HG03095 (cell line): ENCODE measurements at regions not wholly inside any gene's neighbourhood (a gene's known extent, or its start where the extent isn't known, plus 50 kb on each side); places are given as distances from the start of the nearest gene placed in this dataset.

ENCODE experiments used
- ATAC-seq: cut with Tn5 transposase; IDR thresholded peaks from one replicate; pipeline ENCODE4 v1.9.1; 2021; ENCODE audit warnings: moderate library complexity; ENCODE audit not compliant: unreplicated experiment

- no peak for ATAC-seq
Observed at GRCh38 chr7:3230908-3231307, 70.1 kb upstream of the SDK1 start.

GRCh38 chr7:3232228-3232627 is 68.8 kb upstream of the SDK1 start:
- ATAC-seq: no peak

GRCh38 chr7:3233301-3233700 is 67.8 kb upstream of the SDK1 start:
- no peak for ATAC-seq

GRCh38 chr7:3234051-3234450 is 67.0 kb upstream of the SDK1 start:
- no peak for ATAC-seq

GRCh38 chr7:3234851-3235250 is 66.2 kb upstream of the SDK1 start:
- ATAC-seq: no peak

- no peak for ATAC-seq
Observed at GRCh38 chr7:3235322-3235721, 65.7 kb upstream of the SDK1 start.

- no peak for ATAC-seq
Observed at GRCh38 chr7:3236268-3236667, 64.8 kb upstream of the SDK1 start.

- no peak for ATAC-seq
Observed at GRCh38 chr7:3238525-3239210, 62.4 kb upstream of the SDK1 start.

GRCh38 chr7:3239291-3239691 is 61.8 kb upstream of the SDK1 start:
- ATAC-seq: no peak

- no peak for ATAC-seq
Observed at GRCh38 chr7:3240826-3241430, 60.1 kb upstream of the SDK1 start.

- no peak for ATAC-seq
Observed at GRCh38 chr7:3241686-3242258, 59.3 kb upstream of the SDK1 start.

GRCh38 chr7:3242398-3242972 is 58.6 kb upstream of the SDK1 start:
- no peak for ATAC-seq

GRCh38 chr7:3243256-3243655 is 57.8 kb upstream of the SDK1 start:
- no peak for ATAC-seq

GRCh38 chr7:3243680-3244079 is 57.4 kb upstream of the SDK1 start:
- no peak for ATAC-seq

GRCh38 chr7:3244241-3244814 is 56.7 kb upstream of the SDK1 start:
- ATAC-seq: no peak

- no peak for ATAC-seq
Observed at GRCh38 chr7:3245077-3245476, 56.0 kb upstream of the SDK1 start.

- ATAC-seq: no peak
Observed at GRCh38 chr7:3245721-3246120, 55.3 kb upstream of the SDK1 start.

- no peak for ATAC-seq
Observed at GRCh38 chr7:3246127-3246526, 54.9 kb upstream of the SDK1 start.

GRCh38 chr7:3246651-3247050 is 54.4 kb upstream of the SDK1 start:
- no peak for ATAC-seq

- no peak for ATAC-seq
Observed at GRCh38 chr7:3250725-3251124, 50.3 kb upstream of the SDK1 start.
